Omental fat pad (tissue), 3 donors: ENCODE measurements at regions not wholly inside any gene's neighbourhood (a gene's known extent, or its start where the extent isn't known, plus 50 kb on each side); places are given as distances from the start of the nearest gene placed in this dataset.

Experiments used
- ATAC-seq: fragments of 150-250 bp; one replicate; pipeline ENCODE4 v1.9.1; 2016; ENCODE audit warnings: mild to moderate bottlenecking, moderate library complexity; ENCODE audit not compliant: low FRiP score
- DNase-seq: peaks from one replicate; pipeline ENCODE4 v3.0.0-alpha.2; 2019; ENCODE audit warnings: low spot score
- TF ChIP-seq, protein P1 (sequence below), 3 donors: fragments of 450-650 bp; IDR thresholded peaks; one replicate each; pipeline ENCODE4 v1.5.1; 2016 to 2017; ENCODE audit warnings: antibody characterized with exemption in 3 of 3, mild to moderate bottlenecking in 3 of 3, moderate library complexity in 2 of 3

DNA sequence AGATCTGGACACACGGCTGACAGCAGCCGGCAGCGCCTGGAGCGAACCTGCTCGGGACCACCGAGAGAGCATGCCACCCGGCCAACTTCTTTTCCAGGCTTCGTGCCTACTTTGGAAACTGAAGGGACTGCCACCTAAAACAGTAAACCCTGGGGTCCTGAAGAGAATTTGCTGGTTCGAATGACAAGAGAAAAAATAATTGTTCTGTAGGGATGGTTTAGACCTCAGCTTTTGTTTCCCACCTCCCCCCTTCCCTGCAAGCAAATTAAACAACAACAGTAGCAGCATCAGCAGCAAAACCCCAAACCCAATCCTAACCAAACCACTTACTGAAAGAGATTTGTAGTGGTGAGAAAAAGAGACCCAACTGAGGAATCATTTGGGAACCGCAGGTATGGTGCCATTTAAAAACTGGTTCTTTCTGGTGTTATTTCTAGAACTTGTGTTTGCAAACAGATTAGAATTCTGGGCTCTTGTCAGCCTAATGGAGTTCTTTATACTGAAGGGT is 105.6 kb downstream of the LEPR start:
- ATAC-seq (no peak), DNase-seq (no peak)
- TF ChIP-seq, protein P1, sequence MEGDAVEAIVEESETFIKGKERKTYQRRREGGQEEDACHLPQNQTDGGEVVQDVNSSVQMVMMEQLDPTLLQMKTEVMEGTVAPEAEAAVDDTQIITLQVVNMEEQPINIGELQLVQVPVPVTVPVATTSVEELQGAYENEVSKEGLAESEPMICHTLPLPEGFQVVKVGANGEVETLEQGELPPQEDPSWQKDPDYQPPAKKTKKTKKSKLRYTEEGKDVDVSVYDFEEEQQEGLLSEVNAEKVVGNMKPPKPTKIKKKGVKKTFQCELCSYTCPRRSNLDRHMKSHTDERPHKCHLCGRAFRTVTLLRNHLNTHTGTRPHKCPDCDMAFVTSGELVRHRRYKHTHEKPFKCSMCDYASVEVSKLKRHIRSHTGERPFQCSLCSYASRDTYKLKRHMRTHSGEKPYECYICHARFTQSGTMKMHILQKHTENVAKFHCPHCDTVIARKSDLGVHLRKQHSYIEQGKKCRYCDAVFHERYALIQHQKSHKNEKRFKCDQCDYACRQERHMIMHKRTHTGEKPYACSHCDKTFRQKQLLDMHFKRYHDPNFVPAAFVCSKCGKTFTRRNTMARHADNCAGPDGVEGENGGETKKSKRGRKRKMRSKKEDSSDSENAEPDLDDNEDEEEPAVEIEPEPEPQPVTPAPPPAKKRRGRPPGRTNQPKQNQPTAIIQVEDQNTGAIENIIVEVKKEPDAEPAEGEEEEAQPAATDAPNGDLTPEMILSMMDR (IDR thresholded peaks at IDR 0.05) = no peak

GRCh38 chr1:65527190-65527589 is 106.7 kb downstream of the LEPR start:
- DNase-seq = no peak
- ATAC-seq = no peak
- TF ChIP-seq, protein P1 (IDR thresholded peaks at IDR 0.05) = no peak

- ATAC-seq (no peak), DNase-seq (no peak)
- TF ChIP-seq, protein P1 (IDR thresholded peaks at IDR 0.05) = no peak
These were observed 107.4 kb downstream of the LEPR start for GRCh38 chr1:65527707-65528503.

GRCh38 chr1:65531972-65532570 is 111.6 kb downstream of the LEPR start:
- ATAC-seq = no peak
- DNase-seq = no peak
- TF ChIP-seq, protein P1 (IDR thresholded peaks at IDR 0.05) = no peak

DNA sequence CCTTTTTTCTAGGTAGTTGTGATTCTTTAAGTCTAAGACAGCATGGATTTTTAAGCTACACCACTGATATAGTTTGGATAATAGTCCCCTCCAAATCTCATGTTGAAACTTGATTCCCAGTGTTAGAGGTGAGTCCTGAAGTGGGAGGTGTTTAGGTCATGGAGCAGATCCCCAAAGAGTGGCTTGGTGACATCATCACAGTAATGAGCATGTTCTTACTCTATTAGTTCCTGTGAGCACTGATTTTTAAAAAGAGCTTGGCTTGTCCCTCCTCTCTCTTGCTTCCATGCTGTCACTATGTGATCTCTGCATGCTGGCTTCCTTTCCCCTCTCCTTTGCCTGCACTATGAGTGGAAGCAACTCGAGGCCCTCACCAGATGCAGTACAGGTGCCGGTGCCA is 115.5 kb downstream of the LEPR start:
- ATAC-seq (no peak), DNase-seq (no peak)
- TF ChIP-seq, protein P1 (IDR thresholded peaks at IDR 0.05) = no peak

DNA sequence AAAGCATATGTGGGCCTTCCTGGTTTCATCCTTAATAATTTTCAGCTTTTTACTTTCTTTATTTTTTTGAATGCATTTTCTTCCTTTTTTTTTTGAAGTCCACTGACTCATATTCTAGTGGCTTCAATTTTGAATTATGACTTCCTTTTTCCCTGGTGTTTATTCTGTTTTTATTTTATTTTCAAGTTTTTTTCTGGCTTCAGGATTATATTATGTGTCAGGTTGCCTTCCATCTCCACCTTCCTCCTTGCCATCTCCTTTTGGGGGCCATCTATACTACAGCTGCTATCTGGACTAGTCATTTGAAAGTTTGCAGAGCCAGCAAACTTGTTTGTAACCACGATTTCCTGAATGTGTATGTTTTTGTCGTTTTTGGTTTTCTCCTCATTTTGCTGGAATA is 117.6 kb downstream of the LEPR start:
- no peak for ATAC-seq
- no peak for DNase-seq
- TF ChIP-seq, protein P1 (IDR thresholded peaks at IDR 0.05) = no peak

GRCh38 chr1:65538664-65539063 is 118.2 kb downstream of the LEPR start:
- DNase-seq (no peak), ATAC-seq (no peak)
- TF ChIP-seq, protein P1 (IDR thresholded peaks at IDR 0.05) = no peak
